ENCODE measurements at regions not wholly inside any gene's neighbourhood (a gene's known extent, or its start where the extent isn't known, plus 50 kb on each side); places are given as distances from the start of the nearest gene placed in this dataset.

DNA sequence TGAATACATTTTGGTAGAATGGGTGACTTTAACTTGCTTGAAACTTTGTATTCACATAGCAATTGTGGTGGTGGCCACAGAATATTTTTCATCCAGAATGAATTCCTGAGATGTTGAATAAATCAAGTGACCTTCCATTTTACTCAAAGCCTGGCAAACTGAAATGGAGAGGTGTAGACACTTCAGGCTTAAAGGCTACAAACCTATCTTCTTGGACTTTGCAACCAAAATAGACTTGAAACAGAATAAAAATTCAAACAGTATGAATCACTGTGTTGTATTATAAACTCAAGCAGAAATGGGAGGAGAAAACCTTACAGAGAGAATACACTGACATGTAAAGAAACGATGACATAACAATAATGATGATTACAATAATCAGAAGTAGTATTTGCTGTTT lies 371.6 kb downstream of the BCKDHB start:
- no peaks in the 10 kb centered on the region for H3K9me3 Mint-ChIP-seq (ENCODE audit: low read depth)
- no peaks in the 10 kb centered on the region for H3K27me3 Mint-ChIP-seq
- peaks cover 2% of the 10 kb centered on the region for H3K4me1 Mint-ChIP-seq (ENCODE audit: low read depth)
- no peaks in the 10 kb centered on the region for H3K36me3 Mint-ChIP-seq (ENCODE audit: insufficient read depth)
- H3K27ac Mint-ChIP-seq: no peak overlapping the region
- no peak overlapping the region for H3K4me3 Mint-ChIP-seq (ENCODE audit: low read depth)
- DNase-seq (ENCODE audit: low spot score, unreplicated experiment): no peak
- TF ChIP-seq, protein P1, sequence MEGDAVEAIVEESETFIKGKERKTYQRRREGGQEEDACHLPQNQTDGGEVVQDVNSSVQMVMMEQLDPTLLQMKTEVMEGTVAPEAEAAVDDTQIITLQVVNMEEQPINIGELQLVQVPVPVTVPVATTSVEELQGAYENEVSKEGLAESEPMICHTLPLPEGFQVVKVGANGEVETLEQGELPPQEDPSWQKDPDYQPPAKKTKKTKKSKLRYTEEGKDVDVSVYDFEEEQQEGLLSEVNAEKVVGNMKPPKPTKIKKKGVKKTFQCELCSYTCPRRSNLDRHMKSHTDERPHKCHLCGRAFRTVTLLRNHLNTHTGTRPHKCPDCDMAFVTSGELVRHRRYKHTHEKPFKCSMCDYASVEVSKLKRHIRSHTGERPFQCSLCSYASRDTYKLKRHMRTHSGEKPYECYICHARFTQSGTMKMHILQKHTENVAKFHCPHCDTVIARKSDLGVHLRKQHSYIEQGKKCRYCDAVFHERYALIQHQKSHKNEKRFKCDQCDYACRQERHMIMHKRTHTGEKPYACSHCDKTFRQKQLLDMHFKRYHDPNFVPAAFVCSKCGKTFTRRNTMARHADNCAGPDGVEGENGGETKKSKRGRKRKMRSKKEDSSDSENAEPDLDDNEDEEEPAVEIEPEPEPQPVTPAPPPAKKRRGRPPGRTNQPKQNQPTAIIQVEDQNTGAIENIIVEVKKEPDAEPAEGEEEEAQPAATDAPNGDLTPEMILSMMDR (IDR thresholded peaks at IDR 0.05; ENCODE audit: unreplicated experiment): no peak

DNA sequence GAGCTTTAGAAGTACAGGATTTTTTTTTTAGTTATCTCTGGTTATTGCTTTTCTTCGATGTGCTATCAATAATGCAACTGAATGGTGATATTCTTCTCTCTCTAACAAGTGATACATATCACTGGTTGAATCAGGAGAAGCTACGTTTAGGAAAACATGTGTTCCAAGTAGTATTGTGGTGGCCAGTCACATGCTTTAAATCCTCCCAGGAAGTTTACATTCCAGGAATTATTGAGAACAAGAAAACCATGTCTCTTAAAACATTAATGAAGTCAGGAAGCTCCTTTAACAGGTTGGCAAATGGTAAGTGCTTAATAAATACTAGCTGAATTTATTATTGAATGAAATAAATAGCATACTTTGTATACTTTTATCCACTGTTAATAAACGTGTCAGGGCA lies 371.1 kb downstream of the BCKDHB start:
- Mint-ChIP-seq H3K4me1 (ENCODE audit: low read depth) (no peaks in the 10 kb centered on the region), H3K27ac (no peak overlapping the region), H3K27me3 (no peaks in the 10 kb centered on the region), H3K4me3 (ENCODE audit: low read depth) (no peak overlapping the region), H3K36me3 (ENCODE audit: insufficient read depth) (no peaks in the 10 kb centered on the region), H3K9me3 (ENCODE audit: low read depth) (no peaks in the 10 kb centered on the region)
- DNase-seq (ENCODE audit: low spot score, unreplicated experiment): no peak
- TF ChIP-seq, protein P1 (IDR thresholded peaks at IDR 0.05; ENCODE audit: unreplicated experiment): no peak

DNA sequence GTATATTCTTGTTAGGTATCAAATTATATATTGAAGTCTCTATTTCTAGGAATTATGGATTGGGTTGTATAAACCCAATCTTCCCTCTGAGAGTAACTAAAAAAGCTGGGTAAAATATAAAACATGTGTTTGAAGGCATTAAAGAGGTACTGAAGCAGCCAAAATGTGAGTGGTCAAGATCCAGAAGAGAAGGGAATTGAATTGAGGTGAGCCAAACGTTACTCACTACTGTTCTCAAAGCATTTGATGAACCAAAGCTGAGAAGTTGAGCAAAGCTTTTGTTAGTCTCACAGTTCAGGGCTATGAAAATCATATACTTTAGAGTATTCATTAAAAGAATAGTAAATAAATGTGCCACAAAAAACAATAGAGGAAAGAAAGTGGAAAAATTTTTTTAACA lies 365.8 kb downstream of the BCKDHB start:
- no peak overlapping the region for H3K4me3 Mint-ChIP-seq (ENCODE audit: low read depth)
- no peaks in the 10 kb centered on the region for H3K27me3 Mint-ChIP-seq
- H3K9me3 Mint-ChIP-seq (ENCODE audit: low read depth): no peaks in the 10 kb centered on the region
- TF ChIP-seq, protein P1 (IDR thresholded peaks at IDR 0.05; ENCODE audit: unreplicated experiment): no peak
- DNase-seq (ENCODE audit: low spot score, unreplicated experiment): no peak
- H3K36me3 Mint-ChIP-seq (ENCODE audit: insufficient read depth): no peaks in the 10 kb centered on the region
- H3K4me1 Mint-ChIP-seq (ENCODE audit: low read depth): peaks cover 6% of the 10 kb centered on the region
- no peak overlapping the region for H3K27ac Mint-ChIP-seq

DNA sequence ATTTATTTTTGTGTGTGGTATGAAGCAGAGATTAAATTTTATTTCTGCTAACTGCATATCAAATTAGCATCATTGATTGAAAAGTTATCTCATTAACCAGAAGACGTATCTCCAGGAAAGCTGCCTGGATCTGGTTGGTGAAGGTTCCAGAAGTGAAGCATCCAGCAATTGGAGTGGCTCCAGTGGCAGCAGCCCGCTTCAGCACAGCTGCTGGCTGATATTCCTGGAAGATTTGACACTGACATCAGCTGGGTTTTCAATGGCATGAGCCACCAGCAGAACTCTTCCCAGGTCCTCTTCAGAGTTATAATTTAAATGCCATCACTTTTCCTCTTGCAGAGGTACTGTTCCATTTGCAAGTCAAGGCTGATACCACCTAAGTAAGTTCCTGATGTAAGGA lies 363.5 kb downstream of the BCKDHB start:
- Mint-ChIP-seq H3K4me3 (ENCODE audit: low read depth) (no peak overlapping the region), H3K9me3 (ENCODE audit: low read depth) (no peaks in the 10 kb centered on the region), H3K36me3 (ENCODE audit: insufficient read depth) (no peaks in the 10 kb centered on the region), H3K4me1 (ENCODE audit: low read depth) (peaks cover 6% of the 10 kb centered on the region), H3K27ac (no peak overlapping the region), H3K27me3 (no peaks in the 10 kb centered on the region)
- TF ChIP-seq, protein P1 (IDR thresholded peaks at IDR 0.05; ENCODE audit: unreplicated experiment): no peak
- DNase-seq (ENCODE audit: low spot score, unreplicated experiment): no peak

DNA sequence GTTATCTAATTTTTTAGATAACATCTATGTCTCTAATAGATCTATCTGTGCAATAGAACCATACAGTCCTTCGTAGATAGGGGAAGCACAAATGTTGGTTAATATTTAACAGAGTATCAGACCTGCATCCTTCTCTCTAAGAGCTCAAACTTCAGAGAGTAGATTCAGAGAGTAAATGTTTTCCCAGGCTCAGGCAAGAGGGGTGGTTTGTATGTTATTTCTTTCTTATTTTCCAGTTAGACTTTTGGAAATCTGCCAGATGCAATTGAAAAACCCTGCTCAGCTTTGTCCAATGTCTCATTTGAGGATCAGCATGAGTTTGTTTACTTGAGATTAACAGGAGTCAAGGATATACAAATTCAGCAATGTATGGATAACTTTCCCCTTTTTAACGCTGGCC lies 361.9 kb downstream of the BCKDHB start:
- peaks cover 6% of the 10 kb centered on the region for H3K4me1 Mint-ChIP-seq (ENCODE audit: low read depth)

More for the DNA sequence above, 361.9 kb downstream of the BCKDHB start:
- H3K27me3 Mint-ChIP-seq: no peaks in the 10 kb centered on the region
- TF ChIP-seq, protein P1 (IDR thresholded peaks at IDR 0.05; ENCODE audit: unreplicated experiment): no peak
- no peak overlapping the region for H3K4me3 Mint-ChIP-seq (ENCODE audit: low read depth)
- no peak for DNase-seq (ENCODE audit: low spot score, unreplicated experiment)
- no peaks in the 10 kb centered on the region for H3K36me3 Mint-ChIP-seq (ENCODE audit: insufficient read depth)
- no peaks in the 10 kb centered on the region for H3K9me3 Mint-ChIP-seq (ENCODE audit: low read depth)
- H3K27ac Mint-ChIP-seq: no peak overlapping the region
